Breast epithelium (tissue), 3 donors: ENCODE measurements at regions not wholly inside any gene's neighbourhood (a gene's known extent, or its start where the extent isn't known, plus 50 kb on each side); places are given as distances from the start of the nearest gene placed in this dataset.

Experiments used
- POLR2A ChIP-seq: fragments of 450-650 bp; IDR thresholded peaks from one replicate; pipeline ENCODE4 v1.6.1; 2016; ENCODE audit warnings: antibody characterized with exemption, mild to moderate bottlenecking, moderate library complexity
- POLR2AphosphoS5 ChIP-seq, 3 donors: sonication (generic); formaldehyde crosslinking; IDR thresholded peaks; one replicate each; pipeline ENCODE4 v1.6.1; 2017; ENCODE audit warnings: antibody characterized with exemption in 3 of 3

DNA sequence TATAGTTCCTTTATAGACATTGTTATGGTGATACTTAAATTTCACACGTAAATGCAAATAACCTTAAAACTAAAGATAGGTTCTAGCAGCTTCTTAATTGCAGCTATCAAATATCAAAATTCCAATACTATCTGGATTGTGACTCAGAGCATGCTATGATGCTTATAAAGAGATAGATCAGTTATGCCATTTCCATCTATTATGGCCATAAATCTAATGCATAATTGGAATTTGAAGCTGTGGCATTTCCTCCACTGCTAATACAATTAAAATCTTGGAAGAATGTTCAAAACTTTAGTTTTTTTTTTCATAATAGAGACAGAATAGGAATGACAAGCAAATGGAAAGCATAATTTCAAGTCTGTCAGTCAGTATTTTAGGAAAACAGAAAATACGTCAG is 220.8 kb upstream of the GALNT5 start:
- TF ChIP-seq POLR2A (no peak), POLR2AphosphoS5 (IDR thresholded peaks at IDR 0.05) (no peak)
